ENCODE measurements at regions not wholly inside any gene's neighbourhood (a gene's known extent, or its start where the extent isn't known, plus 50 kb on each side); places are given as distances from the start of the nearest gene placed in this dataset.
A peak's percentile ranks its signal among the peaks of the same experiment; 100 is the strongest.

- no peak overlapping the region for H3K4me3 ChIP-seq (IDR thresholded peaks at IDR 0.05; ENCODE audit: insufficient read depth, low read depth, low read length)
- TF ChIP-seq CTCF (conservative IDR thresholded peaks at IDR 0.05; ENCODE audit: low read depth, low read length), result no peak
Measured at GRCh38 chr11:111104185-111104584, 141.3 kb upstream of the POU2AF2 start.

GRCh38 chr11:111101881-111102280 is 143.6 kb upstream of the POU2AF2 start:
- Histone ChIP-seq H3K4me1 (ENCODE audit: low read depth, poor library complexity, severe bottlenecking) (peaks cover 29% of the 10 kb centered on the region), H3K27ac (no peak overlapping the region), H4K20me1 (ENCODE audit: insufficient read depth) (no peaks in the 10 kb centered on the region), H2AFZ (ENCODE audit: low read depth) (no peak overlapping the region), H3K79me2 (ENCODE audit: insufficient read depth, low read depth) (no peaks in the 10 kb centered on the region), H3K4me3 (IDR thresholded peaks at IDR 0.05; ENCODE audit: insufficient read depth, low read depth, low read length) (no peak overlapping the region), H3K27me3 (ENCODE audit: insufficient read depth, low read depth) (no peaks in the 10 kb centered on the region; the same call in 1 of the 2 replicates), H3K4me2 (no peak overlapping the region), H3K36me3 (ENCODE audit: insufficient read depth) (no peaks in the 10 kb centered on the region), H3K9ac (no peak overlapping the region)
- no peak for TF ChIP-seq CTCF (conservative IDR thresholded peaks at IDR 0.05; ENCODE audit: low read depth, low read length)

More at GRCh38 chr11:111104185-111104584, 141.3 kb upstream of the POU2AF2 start:
- H3K9ac ChIP-seq, result no peak overlapping the region
- no peak overlapping the region for H3K27ac ChIP-seq
- H3K36me3 ChIP-seq (ENCODE audit: insufficient read depth), result no peaks in the 10 kb centered on the region
- no peaks in the 10 kb centered on the region for H3K79me2 ChIP-seq (ENCODE audit: insufficient read depth, low read depth)
- no peak overlapping the region for H2AFZ ChIP-seq (ENCODE audit: low read depth)
- H3K27me3 ChIP-seq (ENCODE audit: insufficient read depth, low read depth), result no peaks in the 10 kb centered on the region
- H3K4me2 ChIP-seq, result no peak overlapping the region
- no peaks in the 10 kb centered on the region for H4K20me1 ChIP-seq (ENCODE audit: insufficient read depth)
- H3K4me1 ChIP-seq (ENCODE audit: low read depth, poor library complexity, severe bottlenecking), result peaks cover 10% of the 10 kb centered on the region

GRCh38 chr11:111099028-111099713 is 146.4 kb upstream of the POU2AF2 start:
- no peaks in the 10 kb centered on the region for H4K20me1 ChIP-seq (ENCODE audit: insufficient read depth)
- no peaks in the 10 kb centered on the region; the same call in 1 of the 2 replicates for H3K27me3 ChIP-seq (ENCODE audit: insufficient read depth, low read depth)
- H3K9ac ChIP-seq, result no peak overlapping the region

GRCh38 chr11:111098091-111098490 is 147.4 kb upstream of the POU2AF2 start:
- no peaks in the 10 kb centered on the region for H3K36me3 ChIP-seq (ENCODE audit: insufficient read depth)
- no peak overlapping the region for H2AFZ ChIP-seq (ENCODE audit: low read depth)
- peaks cover 38% of the 10 kb centered on the region for H3K4me1 ChIP-seq (ENCODE audit: low read depth, poor library complexity, severe bottlenecking)
- H3K27me3 ChIP-seq (ENCODE audit: insufficient read depth, low read depth), result no peaks in the 10 kb centered on the region; the same call in 1 of the 2 replicates
- peak overlapping the region; percentile 50; the same call in 1 of the 2 replicates for H3K4me2 ChIP-seq
- TF ChIP-seq CTCF (conservative IDR thresholded peaks at IDR 0.05; ENCODE audit: low read depth, low read length), result no peak
- H3K79me2 ChIP-seq (ENCODE audit: insufficient read depth, low read depth), result no peaks in the 10 kb centered on the region
- H3K9ac ChIP-seq, result no peak overlapping the region
- no peak overlapping the region for H3K4me3 ChIP-seq (IDR thresholded peaks at IDR 0.05; ENCODE audit: insufficient read depth, low read depth, low read length)
- no peaks in the 10 kb centered on the region for H4K20me1 ChIP-seq (ENCODE audit: insufficient read depth)
- no peak overlapping the region for H3K27ac ChIP-seq

More at GRCh38 chr11:111099028-111099713, 146.4 kb upstream of the POU2AF2 start:
- no peak overlapping the region for H3K27ac ChIP-seq
- H3K4me3 ChIP-seq (IDR thresholded peaks at IDR 0.05; ENCODE audit: insufficient read depth, low read depth, low read length), result no peak overlapping the region
- H2AFZ ChIP-seq (ENCODE audit: low read depth), result no peak overlapping the region
- no peaks in the 10 kb centered on the region for H3K79me2 ChIP-seq (ENCODE audit: insufficient read depth, low read depth)
- H3K4me1 ChIP-seq (ENCODE audit: low read depth, poor library complexity, severe bottlenecking), result peaks cover 38% of the 10 kb centered on the region
- peak overlapping the region; percentile 50; the same call in 1 of the 2 replicates for H3K4me2 ChIP-seq
- H3K36me3 ChIP-seq (ENCODE audit: insufficient read depth), result no peaks in the 10 kb centered on the region
- no peak for TF ChIP-seq CTCF (conservative IDR thresholded peaks at IDR 0.05; ENCODE audit: low read depth, low read length)
